Stimulated activated effector memory CD8-positive, alpha-beta T cell treated with anti-CD3 and anti-CD28 coated beads, Interleukin-12 subunit alpha, Interleukin-12 subunit beta, amount 100 ng/mL, for 72 hours (primary cell): ENCODE measurements at regions not wholly inside any gene's neighbourhood (a gene's known extent, or its start where the extent isn't known, plus 50 kb on each side); places are given as distances from the start of the nearest gene placed in this dataset.

Experiments
- ATAC-seq: fragments of 150-1000 bp; cut with Tn5 transposase; 2 replicates; pipeline ENCODE4 v1.10.0; 2021
- DNase-seq, 2 donors: peaks; one replicate each; pipeline ENCODE4 v3.0.0; 2021 to 2022; ENCODE audit warnings: low spot score in 2 of 2
- H3K27ac Mint-ChIP-seq: one replicate; pipeline ENCODE4 v1.8.0; 2022; ENCODE audit warnings: mild to moderate bottlenecking, mixed read lengths
- H3K36me3 Mint-ChIP-seq: one replicate; pipeline ENCODE4 v1.8.0; 2022; ENCODE audit warnings: mild to moderate bottlenecking, mixed read lengths
- H3K4me1 Mint-ChIP-seq: one replicate; pipeline ENCODE4 v1.8.0; 2022; ENCODE audit warnings: mixed read lengths
- H3K4me3 Mint-ChIP-seq: one replicate; pipeline ENCODE4 v1.8.0; 2022; ENCODE audit warnings: mild to moderate bottlenecking, mixed read lengths
- H3K9me3 Mint-ChIP-seq: one replicate; pipeline ENCODE4 v1.8.0; 2022; ENCODE audit warnings: mixed read lengths

DNA sequence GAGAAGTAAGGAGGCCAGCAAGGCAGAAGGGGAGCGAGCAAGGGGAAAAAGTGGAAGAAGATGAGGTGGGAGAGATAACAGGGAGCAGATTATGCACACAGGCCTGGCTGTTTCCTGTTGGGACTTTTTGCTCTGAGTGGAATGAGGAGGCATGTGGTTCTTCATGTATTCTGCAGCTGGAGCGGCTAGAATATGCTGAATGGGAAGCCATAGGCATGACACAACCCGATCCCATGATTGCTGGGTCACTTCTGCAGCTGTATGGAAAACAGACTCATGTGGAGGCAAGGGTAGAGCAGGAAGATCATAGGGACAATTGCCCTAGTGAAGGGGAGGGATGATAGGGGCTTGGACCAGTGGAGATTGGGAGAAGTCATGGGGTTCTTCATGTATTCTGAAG, 206.0 kb upstream of the SUCLG2 start:
- H3K4me1 Mint-ChIP-seq, result no peaks in the 10 kb centered on the region

DNA sequence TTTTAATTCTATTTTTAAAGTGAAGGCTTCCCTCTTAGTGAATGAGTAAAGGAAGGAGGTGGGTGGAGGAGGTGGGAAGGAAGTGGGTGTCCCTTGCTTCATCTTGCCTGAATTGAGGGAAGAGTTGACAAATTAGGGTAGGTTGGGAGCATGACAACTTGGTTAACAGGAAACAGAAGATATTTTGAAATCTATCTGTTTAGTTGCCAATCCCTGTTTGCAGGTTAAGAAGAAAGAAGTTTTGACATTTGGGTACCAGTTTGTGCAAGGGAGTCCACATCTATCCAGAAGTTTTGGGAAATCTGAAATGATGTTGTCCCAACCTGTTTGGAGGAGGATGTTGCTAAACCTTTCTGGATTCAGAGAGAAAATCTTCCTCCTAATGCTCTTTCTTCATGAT, 204.1 kb upstream of the SUCLG2 start:
- Mint-ChIP-seq H3K36me3 (no peaks in the 10 kb centered on the region), H3K4me3 (no peak overlapping the region), H3K9me3 (no peaks in the 10 kb centered on the region), H3K27ac (no peak overlapping the region), H3K4me1 (no peaks in the 10 kb centered on the region)
- DNase-seq (no peak), ATAC-seq (no peak)

More for the DNA sequence above, 206.0 kb upstream of the SUCLG2 start:
- Mint-ChIP-seq H3K4me3 (no peak overlapping the region), H3K27ac (no peak overlapping the region), H3K36me3 (no peaks in the 10 kb centered on the region), H3K9me3 (no peaks in the 10 kb centered on the region)
- ATAC-seq (no peak), DNase-seq (no peak)

DNA sequence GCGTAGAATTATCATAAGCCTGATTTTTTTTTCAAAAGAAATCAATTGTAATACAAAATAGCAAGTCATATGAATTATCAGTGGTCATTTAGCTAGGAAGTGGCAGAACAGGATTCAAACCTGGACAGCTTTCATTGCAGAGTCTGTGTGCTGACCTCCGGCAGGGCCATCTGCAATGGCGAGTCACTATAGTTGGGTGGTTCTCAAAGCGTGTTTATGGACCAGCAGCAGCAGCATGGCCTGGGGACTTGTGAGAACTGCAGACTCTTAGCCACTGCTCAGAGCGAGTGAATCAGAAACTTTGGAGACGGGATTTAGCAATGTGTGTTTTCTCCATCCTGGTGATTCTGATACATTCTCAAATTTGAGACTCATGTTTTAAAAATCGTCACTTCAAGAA, 202.3 kb upstream of the SUCLG2 start:
- Mint-ChIP-seq H3K4me1 (no peaks in the 10 kb centered on the region), H3K36me3 (no peaks in the 10 kb centered on the region), H3K4me3 (no peak overlapping the region), H3K9me3 (no peaks in the 10 kb centered on the region), H3K27ac (no peak overlapping the region)
- ATAC-seq (no peak), DNase-seq (no peak)

DNA sequence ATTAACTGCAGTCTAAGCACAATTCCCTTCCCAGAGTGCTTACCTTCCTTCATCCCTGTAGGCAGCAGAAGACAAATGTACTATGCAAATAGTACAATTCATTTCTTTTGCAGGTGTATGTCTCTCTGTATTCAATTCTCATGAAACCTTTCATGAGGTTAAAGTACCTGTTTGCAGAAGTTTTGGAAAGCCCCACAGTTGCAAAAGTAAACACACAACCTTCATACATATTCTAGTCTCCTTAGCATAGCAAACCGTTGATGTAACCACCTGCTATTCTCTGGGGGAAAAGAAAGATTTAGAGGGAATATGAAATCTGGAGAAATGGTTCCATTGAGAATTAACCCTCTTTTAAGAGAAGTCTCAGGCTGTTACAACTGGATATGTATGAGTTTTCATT, 200.3 kb upstream of the SUCLG2 start:
- Mint-ChIP-seq H3K4me3 (no peak overlapping the region), H3K27ac (no peak overlapping the region)

DNA sequence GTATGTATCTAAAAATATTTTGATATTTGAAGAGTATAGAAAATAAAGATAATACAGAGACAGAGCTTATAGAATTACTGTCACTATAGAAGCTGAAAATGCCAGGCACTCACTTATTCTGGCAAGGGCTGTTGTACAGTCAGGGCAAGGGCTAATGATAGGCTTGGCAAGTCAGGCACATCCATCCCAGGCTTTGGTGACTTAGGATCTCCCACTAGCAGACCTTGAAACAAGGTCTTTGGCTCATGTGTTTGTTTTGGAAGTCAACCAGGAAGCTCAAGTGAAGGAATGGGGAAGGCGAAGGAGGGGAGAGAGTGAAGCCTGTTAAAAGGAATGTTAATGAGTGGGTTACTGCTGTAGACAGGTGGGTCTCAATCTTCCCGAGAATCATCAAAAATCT, 199.1 kb upstream of the SUCLG2 start:
- ATAC-seq (no peak), DNase-seq (no peak)
- no peaks in the 10 kb centered on the region for H3K4me1 Mint-ChIP-seq
- H3K27ac Mint-ChIP-seq, result no peak overlapping the region
- H3K4me3 Mint-ChIP-seq, result no peak overlapping the region
- H3K36me3 Mint-ChIP-seq, result no peaks in the 10 kb centered on the region
- no peaks in the 10 kb centered on the region for H3K9me3 Mint-ChIP-seq

More for the DNA sequence above, 200.3 kb upstream of the SUCLG2 start:
- ATAC-seq, result no peak
- Mint-ChIP-seq H3K4me1 (no peaks in the 10 kb centered on the region), H3K9me3 (no peaks in the 10 kb centered on the region), H3K36me3 (no peaks in the 10 kb centered on the region)
- DNase-seq, result no peak

DNA sequence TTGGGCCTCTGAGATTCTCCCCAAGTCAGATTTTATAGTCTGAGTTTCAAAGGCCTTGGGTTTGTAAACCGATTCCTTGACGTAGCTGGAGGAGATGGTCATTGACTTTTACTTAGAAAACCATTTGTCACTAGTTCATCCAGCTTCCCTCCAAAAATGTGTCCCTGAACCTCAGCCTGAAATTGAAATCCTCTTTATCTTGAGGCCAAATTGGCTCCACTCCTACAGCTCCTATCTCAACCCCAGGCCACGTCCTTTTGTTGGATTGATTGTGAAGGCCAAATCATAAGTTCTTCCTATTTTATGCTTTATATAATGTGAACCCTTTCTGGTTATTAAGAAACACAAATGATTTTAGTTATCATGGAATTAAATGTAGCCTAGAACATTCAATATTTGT, 193.9 kb upstream of the SUCLG2 start:
- Mint-ChIP-seq H3K27ac (no peak overlapping the region), H3K36me3 (no peaks in the 10 kb centered on the region), H3K9me3 (no peaks in the 10 kb centered on the region), H3K4me1 (no peaks in the 10 kb centered on the region), H3K4me3 (no peak overlapping the region)
- ATAC-seq (no peak), DNase-seq (no peak)

DNA sequence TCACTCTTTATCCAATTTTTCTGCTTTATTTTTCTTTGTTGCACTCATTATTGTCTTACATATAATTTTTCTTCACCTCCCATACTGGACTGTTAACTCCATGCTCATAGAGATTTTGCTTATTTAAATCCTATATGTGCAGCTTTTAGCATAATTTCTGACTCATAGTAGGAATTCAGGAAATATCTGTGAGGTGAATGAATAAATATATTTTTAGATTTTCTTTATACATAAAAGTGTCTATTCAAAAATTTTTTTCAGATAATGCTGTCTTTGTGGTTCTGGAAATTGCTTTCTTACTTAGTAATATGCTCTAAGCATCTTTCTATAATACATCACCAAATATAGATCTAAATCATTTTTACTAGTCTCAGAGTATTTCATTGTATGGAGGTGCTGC, 191.8 kb upstream of the SUCLG2 start:
- H3K4me3 Mint-ChIP-seq, result no peak overlapping the region
- no peak for ATAC-seq
- DNase-seq, result no peak
- no peaks in the 10 kb centered on the region for H3K4me1 Mint-ChIP-seq
- no peaks in the 10 kb centered on the region for H3K36me3 Mint-ChIP-seq
- no peaks in the 10 kb centered on the region for H3K9me3 Mint-ChIP-seq
- H3K27ac Mint-ChIP-seq, result no peak overlapping the region

DNA sequence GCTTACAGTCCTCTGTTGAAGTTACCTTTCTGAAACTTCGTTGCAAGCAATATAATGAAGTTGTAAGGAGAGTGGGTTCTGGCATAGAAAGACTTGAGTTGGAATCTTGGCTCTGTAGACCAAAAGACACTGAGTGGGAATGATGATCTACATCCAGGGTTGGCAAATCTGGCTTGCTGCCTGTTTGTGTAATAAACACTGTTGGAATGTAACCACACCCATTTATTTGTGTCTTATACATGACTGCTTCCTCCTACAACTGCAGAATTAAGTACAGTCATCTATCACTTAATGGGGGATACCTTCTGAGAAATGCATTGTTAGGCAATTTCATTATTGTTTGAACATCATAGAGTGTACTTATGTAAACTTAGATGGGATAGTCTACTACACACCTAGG, 178.4 kb upstream of the SUCLG2 start:
- Mint-ChIP-seq H3K4me1 (no peaks in the 10 kb centered on the region), H3K27ac (no peak overlapping the region), H3K36me3 (no peaks in the 10 kb centered on the region), H3K9me3 (peaks cover 14% of the 10 kb centered on the region), H3K4me3 (no peak overlapping the region)
- ATAC-seq (no peak), DNase-seq (no peak)

DNA sequence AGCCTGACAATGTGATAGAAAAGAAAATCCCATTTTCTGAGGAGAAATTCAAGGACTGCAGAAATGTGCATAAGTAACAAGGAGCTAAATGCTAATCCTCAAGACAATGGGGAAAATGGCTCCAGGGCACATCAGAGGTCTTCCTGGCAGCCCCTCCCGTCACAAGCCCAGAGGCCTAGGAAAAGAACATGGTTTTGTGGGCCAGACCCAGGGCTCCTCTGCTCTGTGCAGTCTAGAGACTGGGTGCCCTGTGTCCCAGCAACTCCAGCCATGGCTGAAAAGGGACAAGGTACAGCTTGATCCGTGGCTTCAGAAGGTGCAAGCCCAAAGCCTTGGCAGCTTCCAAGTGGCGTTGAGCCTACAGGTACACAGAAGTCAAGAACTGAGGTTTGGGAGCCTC, 176.8 kb upstream of the SUCLG2 start:
- Mint-ChIP-seq H3K4me1 (no peaks in the 10 kb centered on the region), H3K9me3 (peaks cover 14% of the 10 kb centered on the region), H3K36me3 (no peaks in the 10 kb centered on the region), H3K27ac (no peak overlapping the region), H3K4me3 (no peak overlapping the region)
- ATAC-seq (no peak), DNase-seq (no peak)

DNA sequence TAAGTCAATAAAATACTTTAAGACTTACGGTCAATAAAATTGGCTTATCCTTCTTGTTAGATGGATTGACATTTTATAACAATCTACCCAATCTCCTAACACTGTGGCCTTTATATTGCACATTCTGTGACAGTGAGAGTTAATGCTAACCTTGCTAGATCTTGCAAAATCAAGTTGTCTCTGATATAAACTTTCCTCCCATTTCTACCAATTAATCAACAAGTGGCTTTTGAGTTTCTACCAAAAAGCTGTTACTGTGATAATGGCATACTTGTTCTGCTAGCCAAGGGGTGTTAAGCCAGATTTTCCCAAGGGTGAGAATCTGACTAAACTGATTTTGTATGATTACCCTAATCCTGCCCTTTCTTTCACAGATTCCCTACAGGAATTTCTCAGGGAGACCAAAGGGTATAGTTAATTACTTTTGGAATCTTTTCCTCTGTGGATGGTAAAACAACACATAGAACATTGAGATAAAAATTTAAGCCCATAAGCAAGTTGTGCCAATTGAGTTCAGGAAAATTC, 174.1 kb upstream of the SUCLG2 start:
- peaks cover 7% of the 10 kb centered on the region for H3K9me3 Mint-ChIP-seq
- no peak for ATAC-seq
- DNase-seq, result no peak
- no peaks in the 10 kb centered on the region for H3K36me3 Mint-ChIP-seq
- H3K4me3 Mint-ChIP-seq, result no peak overlapping the region
- no peak overlapping the region for H3K27ac Mint-ChIP-seq
- H3K4me1 Mint-ChIP-seq, result no peaks in the 10 kb centered on the region

DNA sequence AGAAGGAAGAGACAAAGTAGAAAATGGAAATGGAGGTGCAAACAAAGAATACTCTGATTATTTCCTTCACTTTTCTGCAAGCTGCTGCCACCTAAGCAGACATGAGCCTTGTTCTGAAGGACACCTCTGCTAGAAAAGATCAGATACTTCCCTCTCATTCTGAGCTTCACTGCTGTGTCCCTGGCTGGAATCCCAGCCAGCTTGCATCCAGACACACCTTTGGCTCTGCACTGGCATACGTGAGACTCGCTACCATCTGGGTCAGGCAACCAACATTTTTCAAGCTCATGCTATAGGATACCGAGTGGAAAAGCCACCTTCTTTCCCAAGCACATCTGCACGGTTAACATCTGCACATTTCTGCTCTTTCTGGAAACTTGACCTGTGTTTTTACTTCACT, 166.7 kb upstream of the SUCLG2 start:
- Mint-ChIP-seq H3K36me3 (no peaks in the 10 kb centered on the region), H3K9me3 (no peaks in the 10 kb centered on the region), H3K4me1 (no peaks in the 10 kb centered on the region), H3K27ac (no peak overlapping the region), H3K4me3 (no peak overlapping the region)
- ATAC-seq (no peak), DNase-seq (no peak)

DNA sequence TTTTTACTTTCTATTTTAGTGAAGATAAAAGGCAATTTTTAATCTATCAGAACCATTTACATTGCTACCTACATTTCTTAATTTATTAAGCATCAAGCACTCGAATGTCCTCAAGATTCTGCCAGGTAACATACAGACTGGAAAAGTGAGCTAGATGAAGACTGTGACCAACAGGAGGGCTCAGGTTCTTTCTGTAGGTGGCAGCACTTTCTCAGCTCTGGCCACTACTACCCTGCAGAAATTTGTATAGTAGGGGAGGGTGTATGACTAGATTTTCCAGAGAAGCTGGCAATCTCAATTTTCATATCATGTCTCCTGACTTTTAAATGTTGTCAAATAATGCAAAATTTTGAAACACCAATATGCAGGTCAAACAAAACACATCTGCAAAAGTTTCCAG, 165.0 kb upstream of the SUCLG2 start:
- no peak overlapping the region for H3K4me3 Mint-ChIP-seq
- ATAC-seq (no peak), DNase-seq (no peak)
- no peaks in the 10 kb centered on the region for H3K9me3 Mint-ChIP-seq
- H3K36me3 Mint-ChIP-seq, result no peaks in the 10 kb centered on the region
- H3K27ac Mint-ChIP-seq, result no peak overlapping the region
- no peaks in the 10 kb centered on the region for H3K4me1 Mint-ChIP-seq

DNA sequence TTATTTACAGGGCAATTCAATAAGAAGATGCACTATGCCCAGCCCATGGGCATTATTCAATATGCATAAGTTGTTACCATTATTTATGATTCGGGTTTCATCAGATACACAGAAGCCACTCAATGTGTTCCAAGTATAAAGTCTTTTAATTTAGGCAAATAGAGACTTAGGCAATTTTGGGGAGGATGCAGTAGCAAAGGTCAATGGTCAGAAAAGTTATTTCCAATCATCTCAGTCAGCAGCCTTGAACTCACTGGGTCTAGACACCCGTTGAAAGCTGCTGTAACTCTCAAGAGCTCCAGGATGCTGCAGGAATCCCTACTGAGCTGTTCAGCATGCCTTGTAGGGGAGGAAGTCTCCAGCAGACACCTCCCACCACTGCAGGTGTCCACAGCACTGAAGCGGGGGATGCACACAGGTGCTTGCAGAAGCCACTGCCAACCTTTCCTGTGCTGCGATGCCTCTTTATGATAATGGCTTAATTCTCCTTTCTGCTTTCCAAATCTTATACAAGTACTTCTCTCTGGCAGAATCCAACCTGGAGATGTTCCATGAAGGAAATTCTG, 155.0 kb upstream of the SUCLG2 start:
- Mint-ChIP-seq H3K4me1 (no peaks in the 10 kb centered on the region), H3K27ac (no peak overlapping the region), H3K4me3 (no peak overlapping the region), H3K9me3 (no peaks in the 10 kb centered on the region), H3K36me3 (no peaks in the 10 kb centered on the region)
- ATAC-seq (no peak), DNase-seq (no peak)

DNA sequence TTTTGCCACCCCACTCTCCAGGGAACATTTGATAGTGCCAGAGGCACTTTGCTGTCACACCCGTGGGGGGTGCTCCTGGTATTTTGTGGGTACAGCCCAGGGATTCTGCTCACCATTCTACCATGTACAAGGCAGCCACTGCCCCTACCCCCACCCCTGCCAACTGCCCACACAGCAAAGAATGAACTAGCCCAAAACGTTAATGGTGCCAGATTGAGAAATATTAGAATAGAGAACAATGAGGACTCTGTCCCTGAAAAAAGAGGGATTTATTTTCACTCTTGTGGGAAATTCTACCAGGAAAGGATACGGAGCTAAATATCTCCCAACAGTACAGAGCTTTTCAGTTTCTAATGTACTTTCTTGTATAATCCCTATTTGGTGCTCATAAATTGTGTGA, 154.5 kb upstream of the SUCLG2 start:
- no peaks in the 10 kb centered on the region for H3K9me3 Mint-ChIP-seq
- H3K4me3 Mint-ChIP-seq, result no peak overlapping the region
- no peaks in the 10 kb centered on the region for H3K4me1 Mint-ChIP-seq
- DNase-seq (no peak), ATAC-seq (no peak)
- no peak overlapping the region for H3K27ac Mint-ChIP-seq
- H3K36me3 Mint-ChIP-seq, result no peaks in the 10 kb centered on the region

DNA sequence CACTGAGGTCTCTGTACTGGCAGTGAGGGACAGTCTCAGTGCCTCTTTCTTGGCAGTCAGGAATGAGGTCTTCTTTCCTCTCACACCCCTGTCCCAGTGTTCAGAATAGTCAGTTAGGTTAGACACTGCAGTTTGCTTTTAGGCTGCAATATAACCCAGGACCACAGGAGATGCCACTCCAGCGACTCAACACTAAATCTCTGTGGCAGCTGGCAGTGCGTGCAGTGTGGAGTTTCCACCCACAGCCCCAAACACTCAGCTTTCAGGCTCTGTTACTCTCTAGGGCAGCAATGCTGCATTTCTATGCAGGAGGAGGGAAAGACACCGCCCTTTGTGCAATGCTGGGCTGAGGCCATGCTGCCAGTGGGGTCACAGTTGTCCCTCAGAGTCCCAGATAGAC, 150.2 kb upstream of the SUCLG2 start:
- no peak overlapping the region for H3K4me3 Mint-ChIP-seq
- H3K9me3 Mint-ChIP-seq, result peaks cover 5% of the 10 kb centered on the region
- no peak for DNase-seq
- H3K4me1 Mint-ChIP-seq, result no peaks in the 10 kb centered on the region
- H3K27ac Mint-ChIP-seq, result no peak overlapping the region
- no peak for ATAC-seq
- no peaks in the 10 kb centered on the region for H3K36me3 Mint-ChIP-seq

DNA sequence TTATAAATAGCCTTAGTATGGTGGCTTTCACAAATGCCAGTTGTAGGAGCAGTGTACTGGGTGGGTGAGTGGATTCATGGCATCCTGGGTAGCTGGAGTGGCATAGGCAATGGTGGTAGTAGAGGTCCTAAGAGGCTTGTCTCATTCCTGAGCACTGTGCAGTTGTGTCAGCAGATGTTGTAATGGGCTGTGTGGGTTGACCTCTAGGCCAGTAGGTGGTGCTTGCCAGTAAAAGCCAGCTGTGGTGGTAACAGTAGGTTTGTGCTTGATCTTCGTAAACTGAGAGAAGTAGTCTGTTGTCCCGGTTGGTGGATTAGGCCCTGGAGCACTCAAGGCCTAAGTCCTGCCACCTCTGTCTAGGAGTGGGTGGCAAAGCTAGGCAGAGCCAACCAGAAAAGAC, 149.7 kb upstream of the SUCLG2 start:
- Mint-ChIP-seq H3K4me1 (no peaks in the 10 kb centered on the region), H3K4me3 (no peak overlapping the region), H3K9me3 (peaks cover 5% of the 10 kb centered on the region), H3K27ac (no peak overlapping the region), H3K36me3 (no peaks in the 10 kb centered on the region)
- DNase-seq (no peak), ATAC-seq (no peak)

DNA sequence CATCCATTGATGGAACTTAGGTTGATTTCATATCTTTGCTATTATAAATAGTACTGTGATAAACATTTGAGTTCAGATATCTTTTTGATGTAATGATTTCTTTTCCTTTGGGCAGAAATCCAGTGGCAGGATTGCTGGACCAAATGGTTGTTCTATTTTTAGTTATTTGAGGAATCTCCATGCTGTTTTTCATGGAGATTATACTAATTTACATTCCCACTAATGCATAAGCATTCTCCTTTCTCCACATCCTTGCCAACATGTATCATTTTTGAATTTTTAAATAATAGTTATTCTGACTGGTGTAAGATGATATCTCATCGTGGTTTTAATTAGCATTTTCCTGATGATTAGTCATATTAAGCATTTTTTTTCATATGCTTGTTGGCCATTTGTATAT, 144.0 kb upstream of the SUCLG2 start:
- Mint-ChIP-seq H3K9me3 (peaks cover 5% of the 10 kb centered on the region), H3K27ac (no peak overlapping the region), H3K4me1 (no peaks in the 10 kb centered on the region), H3K4me3 (no peak overlapping the region), H3K36me3 (no peaks in the 10 kb centered on the region)
- ATAC-seq, result no peak
- DNase-seq, result no peak
